Stimulated activated CD4-positive, alpha-beta T cell treated with anti-CD3 and anti-CD28 coated beads, Interleukin-15, amount 100 ng/mL, for 1 hour (primary cell): ENCODE measurements at regions not wholly inside any gene's neighbourhood (a gene's known extent, or its start where the extent isn't known, plus 50 kb on each side); places are given as distances from the start of the nearest gene placed in this dataset.
"Not testable (repeated sequence)": the region's sequence is repeated elsewhere in the genome, so short reads cannot be mapped to it uniquely, and the experiment has no call there.

Experiments
- DNase-seq, 2 donors: peaks; one replicate each; pipeline ENCODE4 v3.0.0-alpha.2; 2020; ENCODE audit warnings: low read depth in 1 of 2, low spot score in 1 of 2

DNA sequence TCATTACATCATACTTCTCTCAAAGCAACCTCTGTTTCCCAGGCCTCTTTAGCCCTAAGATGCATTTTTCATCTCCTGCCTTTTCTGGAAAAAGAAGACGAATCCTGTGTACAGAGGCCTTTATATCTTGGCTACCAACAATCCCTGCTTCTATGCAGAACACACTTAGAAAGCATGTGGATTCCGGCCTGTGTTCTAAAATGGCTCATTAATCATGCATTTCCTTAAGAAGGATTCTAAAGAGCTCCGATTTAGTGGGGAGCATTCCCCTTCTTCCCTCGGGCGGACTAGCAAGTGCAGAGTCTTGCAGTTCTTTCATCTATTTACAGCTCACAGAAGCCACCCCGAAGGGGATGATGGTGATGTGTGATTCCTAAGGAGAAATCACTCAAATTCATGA is 1212.9 kb downstream of the TYW1 start:
- no peak for DNase-seq

DNA sequence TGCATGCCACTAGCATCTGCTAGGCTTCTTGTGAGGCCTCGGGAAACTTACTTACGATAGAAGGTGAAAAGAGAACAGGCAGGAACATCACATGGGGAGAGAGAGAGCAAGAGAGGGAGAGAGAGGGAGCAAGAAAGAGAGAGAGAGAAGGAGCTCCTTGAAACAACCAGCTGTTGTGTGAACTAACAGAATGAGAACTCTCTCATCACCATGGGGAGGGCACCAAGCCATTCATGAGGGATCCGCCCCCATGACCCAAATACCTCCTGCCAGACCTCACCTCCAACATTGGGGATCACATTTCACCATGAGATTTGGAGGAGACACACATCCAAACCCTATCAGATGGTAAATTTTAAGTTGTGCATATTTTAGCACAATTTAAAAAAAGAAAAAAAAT is 1217.2 kb downstream of the TYW1 start:
- no peak for DNase-seq

DNA sequence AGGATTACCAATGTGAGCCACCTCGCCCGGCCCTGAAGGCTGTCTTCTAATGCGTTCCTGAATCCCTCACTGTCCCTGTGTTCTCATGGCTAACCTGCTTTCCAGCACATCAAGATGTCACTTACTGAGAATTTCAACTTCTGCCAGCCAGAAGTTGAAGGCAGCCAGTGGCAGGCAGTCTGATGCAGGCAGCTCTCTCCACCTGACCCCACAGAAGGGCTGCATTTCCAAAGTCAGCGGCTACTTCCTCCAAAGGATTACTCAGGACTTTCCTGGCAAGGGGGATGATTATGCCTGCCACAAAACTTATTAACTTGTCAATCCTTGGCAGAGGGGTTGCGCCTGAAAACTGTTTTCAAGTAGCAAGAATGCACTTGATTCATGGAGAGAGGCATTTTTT is 1219.4 kb downstream of the TYW1 start:
- no peak for DNase-seq

DNA sequence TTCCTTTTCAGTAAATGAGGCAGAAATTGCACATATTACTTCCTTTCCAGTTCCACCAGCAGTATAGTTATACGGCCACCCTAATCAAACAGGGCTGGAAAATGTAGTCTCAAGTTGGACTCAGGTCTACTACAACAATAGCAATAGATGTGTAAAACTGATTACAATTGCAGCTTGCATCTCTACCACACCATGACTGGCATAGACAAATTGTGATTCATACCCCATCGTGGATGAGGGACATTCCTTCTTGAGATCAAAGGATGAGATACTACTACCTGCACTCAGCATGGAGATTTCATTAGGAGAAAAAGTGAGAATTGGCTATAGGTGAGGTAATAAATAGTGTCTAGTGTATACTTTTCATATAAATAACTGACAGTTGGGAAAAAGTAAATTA is 1220.8 kb downstream of the TYW1 start:
- no peak for DNase-seq

DNA sequence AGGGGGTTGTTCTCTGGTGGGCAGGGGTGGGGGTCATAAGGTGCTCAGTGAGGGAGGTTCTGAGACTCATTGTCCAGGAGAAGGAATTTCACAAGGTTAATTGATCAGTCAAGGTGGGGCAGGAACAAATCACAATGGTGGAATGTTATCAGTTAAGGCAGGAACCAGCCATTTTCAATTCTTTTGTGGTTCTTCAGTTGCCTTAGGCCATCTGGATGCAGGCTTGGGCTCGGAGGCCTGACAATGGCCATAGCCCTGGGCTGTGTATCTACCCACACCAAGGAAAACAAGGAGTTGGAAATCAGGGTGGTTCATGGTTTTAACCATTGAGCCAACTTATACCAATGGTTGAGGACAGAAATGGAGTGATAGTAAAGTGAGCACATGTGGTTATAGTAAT is 1221.8 kb downstream of the TYW1 start:
- DNase-seq = no peak

DNA sequence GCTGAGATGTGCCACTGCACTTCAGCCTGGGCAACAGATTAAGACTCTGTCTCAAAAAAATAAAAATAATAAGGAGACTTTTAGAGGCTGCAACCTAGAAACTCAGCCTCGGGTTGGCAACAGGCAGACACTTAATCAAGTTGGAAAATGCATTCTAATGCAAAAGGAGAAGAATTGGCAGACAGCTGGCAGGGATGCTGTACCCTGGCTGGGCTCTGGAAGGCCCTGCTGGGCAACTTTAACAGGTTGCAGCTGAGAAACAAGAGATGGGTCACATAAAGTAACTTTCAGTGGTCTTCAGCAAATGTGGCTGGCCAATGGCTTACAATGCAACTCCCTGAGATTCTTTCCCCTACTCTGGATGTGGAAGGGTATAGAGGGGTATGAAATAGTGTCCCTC is 1225.7 kb downstream of the TYW1 start:
- no peak for DNase-seq

DNA sequence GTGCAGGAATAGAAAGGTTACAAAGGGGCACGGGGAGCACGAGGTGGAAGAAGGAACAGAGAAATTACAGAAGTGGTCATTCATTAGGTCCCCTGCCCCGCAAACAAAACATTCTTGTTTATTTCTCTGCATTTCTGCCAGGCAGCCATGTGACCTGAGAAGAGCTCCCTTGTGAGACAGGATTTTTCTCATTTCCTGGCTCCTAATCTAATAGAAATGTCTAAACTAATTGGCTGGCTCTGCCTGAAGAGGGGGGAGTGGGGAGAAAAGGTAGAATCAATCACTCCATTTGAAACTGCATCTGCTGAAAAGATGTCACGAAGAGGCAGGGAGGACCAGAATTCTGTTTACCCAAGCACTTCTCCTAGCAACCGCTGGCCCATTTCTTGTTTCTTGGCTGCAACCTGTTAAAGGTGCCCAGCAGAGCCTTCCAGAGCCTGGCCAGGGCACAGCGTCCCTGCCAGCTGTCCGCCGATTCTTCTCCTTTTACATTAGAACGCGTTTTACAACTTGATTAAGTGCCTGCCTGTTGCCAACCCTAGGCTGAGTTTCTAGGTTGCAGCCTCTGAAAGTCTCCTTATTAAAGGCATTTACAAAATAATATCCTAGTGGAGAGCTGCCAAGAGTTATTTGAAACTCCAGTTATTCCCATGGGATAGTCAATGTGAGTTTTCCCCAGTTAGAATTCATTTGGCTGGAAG is 1227.6 kb downstream of the TYW1 start:
- DNase-seq = no peak

DNA sequence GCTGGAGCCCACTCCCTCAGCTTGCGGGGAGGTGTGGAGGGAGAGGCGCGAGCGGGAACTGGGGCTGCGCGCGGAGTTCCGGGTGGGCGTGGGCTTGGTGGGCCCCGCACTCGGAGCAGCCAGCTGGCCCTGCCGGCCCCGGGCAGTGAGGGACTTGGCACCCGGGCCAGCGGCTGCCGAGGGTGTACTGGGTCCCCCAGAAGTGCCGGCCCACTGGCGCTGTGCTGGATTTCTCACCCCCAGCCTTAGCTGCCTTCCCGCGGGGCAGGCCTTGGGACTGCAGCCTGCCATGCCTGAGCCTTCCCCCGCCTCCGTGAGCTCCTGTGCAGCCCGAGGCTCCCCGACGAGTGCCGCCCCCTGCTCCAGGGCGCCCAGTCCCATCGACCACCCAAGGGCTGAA is 1234.4 kb downstream of the TYW1 start:
- not testable (repeated sequence) for DNase-seq

DNA sequence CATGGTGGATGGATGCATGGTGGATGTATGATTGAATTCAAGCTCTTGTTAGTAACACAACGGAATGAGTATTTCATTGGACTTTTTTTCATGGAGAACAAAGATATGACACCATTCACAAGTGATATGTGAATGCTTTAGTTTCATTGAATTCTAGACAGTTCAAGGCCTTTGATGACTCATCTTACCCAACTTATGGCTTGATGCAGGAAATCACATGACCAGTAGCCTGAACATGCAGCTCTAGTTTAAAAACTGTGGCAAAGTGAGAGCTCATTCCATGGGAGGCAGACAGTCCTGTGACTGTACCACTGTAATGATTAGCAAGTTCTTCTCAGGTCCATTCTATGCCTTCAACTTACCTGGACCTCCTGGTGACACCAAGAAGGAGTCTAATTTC is 1239.3 kb downstream of the TYW1 start:
- no peak for DNase-seq

DNA sequence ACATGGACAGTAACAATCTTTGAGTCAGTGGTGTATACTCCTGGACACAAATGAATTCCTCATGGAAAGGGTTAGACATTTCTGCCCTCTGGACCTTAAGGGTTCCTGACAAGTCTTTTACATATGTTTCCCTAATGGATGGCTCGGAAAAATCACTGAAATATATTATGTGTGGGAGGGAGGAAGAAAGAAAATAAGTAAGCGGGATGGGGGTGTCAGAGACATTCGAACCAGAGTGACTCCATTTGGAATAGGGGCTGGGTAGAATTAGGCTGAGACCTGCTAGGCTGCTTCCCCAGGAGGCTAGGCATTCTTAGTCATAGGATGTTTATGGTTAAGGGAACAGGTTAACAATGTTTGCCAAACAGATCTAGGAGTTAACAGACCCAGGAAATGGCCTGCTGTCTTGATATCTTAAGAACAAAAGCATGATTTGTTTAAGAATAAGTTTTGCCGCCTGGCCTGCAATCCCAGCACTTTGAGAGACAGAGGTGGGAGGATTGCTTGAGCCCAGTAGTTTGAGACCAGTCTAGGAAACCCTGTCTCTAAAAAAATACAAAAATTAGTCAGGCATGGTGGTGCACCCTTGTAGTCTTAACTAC is 1241.7 kb downstream of the TYW1 start:
- no peak for DNase-seq

DNA sequence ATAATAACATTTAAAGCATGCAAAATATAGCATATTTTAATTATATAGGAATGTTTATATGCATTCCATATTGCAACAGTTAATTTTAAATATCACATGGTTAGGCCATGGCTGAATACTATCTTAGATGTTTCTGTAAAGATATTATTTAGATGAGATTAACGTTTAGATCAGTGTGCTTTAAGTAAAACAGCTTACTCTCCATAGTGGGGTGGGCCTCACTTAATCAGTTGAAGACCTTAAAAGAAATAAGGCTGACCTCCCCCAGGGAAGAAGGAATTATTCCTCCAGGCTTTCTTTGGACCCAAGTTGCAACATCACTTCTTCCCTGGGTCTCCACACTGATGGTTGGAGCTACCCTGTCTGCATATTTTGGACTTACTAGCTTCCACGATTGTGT is 1246.5 kb downstream of the TYW1 start:
- no peak for DNase-seq

DNA sequence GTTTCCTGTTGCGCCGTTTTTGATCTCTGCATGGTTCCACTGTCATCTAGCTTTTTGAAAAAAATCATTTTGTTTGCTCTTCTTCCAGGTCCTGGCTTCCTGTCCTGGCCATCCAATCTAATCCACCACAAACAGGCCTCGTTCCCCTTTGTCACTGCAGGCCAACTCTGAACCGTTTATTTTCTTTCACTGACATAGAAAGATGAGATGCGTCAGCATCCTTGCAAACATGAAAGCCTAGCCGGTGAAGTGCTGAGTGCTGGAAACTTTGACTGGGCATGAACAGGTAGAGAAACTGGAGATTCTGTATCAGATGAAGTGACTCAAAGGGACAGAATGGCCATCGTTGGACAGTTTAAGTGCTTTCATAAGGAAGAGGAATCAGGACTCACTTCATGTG is 1247.8 kb downstream of the TYW1 start:
- no peak for DNase-seq

DNA sequence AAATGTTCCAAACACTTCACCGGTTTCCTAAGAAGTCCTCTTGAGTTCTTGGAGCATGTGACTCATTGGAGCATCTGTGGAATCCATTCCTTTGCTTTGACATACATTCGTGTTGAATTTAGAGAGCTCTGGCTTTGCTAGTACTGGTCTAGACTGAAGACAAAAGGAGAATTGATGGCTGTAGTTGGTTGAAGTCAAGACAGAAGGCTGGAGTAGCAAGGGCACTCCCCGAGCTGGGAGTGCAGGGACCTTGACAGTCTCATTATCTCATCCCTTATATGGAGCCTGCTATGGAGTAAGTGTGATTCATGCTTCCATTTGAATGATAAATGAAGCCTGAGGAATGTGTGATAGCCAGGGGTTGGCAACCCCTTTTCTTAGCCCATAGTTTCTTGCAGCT is 1249.1 kb downstream of the TYW1 start:
- DNase-seq = no peak

DNA sequence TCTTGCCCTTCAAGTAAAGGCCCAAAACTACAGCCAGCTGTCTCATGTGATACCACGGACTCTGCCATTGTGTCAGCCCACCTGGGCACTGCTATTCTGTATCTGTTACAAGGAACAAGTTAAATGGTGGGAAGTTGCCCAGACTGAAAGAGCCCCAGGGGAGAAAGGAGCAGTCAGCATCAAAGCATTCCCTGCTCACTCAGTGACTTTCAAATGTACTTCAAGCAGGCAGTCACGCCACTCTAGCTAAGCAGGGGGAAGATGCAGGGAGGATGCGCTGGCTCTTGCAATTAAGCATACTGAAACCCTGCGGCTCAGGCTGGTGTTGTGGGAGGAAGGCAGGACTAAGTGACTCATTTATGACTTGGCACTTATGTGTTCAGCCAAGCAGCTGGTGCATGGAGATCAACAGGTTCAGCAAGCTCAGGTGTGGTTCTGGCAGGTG is 1249.6 kb downstream of the TYW1 start:
- DNase-seq = no peak

DNA sequence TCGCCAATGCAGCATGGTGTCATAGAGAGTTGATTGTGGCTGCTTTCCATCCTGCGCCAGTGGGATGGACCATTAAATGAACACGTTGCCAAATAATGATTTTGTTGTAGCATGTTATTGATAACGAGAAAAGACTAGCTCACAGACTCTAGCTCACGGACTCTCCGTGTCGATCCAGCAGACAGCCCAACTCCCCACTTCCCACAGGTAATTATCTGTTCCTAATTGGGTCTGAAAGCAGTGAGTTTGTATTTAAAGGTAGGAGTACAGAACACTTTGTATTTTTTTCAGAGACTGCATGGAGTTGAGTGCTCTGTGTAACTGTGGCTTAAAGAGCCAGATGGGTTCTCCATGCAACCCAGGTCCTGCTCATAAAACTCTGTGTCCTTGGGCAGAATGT is 1250.5 kb downstream of the TYW1 start:
- DNase-seq = no peak

DNA sequence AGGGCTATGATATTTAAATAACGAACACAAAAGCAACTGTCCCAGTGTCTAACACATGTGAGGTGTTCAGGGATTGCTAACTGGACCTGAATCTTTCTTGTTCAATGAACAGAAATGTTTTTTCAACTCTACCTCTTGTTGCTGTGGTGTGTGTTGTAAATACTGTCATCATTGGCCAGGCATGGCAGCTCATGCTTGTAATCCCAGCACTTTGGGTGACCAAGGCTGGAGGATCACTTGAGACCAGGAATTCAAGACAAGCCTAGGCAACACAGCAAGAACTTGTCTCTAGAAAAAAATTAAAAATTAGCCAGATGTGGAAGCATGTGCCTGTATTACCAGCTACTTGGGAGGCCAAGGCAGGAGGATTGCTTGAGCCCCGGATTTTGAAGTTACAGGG is 1250.9 kb downstream of the TYW1 start:
- DNase-seq = no peak

DNA sequence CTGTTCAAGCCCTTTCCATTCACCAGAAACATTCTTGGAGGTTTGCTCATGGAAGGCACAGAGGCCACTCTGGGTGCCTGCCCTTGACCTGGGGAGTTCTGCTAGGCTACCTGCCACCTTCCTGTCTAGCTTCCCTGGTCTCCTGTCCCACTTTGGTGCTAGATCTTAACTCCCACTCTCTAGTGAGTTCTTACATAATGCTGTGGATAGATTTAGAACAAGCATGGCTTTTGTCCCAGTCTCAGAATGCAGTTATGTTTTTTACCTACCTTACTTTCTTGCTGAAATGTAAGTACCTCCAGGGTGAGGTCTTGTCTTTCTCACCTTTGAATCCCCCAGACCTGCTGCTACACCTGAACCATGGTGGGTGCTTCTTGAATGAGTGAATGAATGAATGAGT is 1252.3 kb downstream of the TYW1 start:
- DNase-seq = no peak

DNA sequence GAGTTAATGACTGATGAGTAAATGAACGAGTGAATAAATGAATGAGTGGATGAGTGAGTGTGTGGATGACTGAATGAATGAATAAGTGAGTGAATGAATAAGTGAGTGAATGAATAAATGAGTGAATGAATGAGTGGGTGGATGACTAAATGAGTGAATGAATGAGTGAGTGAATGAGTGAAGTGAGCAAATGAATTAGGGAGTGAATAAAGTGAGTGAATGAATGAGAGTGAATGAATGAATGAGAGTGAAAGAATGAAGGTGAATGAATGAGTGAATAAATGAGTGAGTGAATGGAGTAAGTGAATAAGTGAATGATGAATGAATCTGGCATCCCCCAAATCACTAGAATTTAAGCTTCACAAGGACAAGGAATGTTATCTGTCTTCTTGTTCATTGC is 1253.0 kb downstream of the TYW1 start:
- DNase-seq = no peak

DNA sequence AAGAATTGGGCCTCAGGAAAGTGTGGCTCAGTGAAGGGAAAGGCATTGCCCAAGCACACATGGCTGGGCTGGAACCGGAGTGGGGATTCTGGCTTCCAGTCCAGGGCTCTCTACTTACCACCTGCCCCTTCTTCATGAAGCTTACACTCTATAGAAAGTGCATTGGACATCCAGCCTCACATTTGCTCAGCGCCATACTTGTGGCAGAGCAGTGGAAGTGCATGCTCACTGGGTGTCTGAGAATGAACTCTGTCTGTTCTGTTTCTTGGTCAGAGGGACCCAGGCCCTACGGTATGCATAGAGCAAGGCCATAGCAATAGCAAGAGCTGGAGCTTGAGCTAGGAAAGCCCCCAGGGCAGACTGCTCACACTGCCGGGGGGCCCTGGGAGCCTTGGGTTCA is 1253.5 kb downstream of the TYW1 start:
- no peak for DNase-seq

DNA sequence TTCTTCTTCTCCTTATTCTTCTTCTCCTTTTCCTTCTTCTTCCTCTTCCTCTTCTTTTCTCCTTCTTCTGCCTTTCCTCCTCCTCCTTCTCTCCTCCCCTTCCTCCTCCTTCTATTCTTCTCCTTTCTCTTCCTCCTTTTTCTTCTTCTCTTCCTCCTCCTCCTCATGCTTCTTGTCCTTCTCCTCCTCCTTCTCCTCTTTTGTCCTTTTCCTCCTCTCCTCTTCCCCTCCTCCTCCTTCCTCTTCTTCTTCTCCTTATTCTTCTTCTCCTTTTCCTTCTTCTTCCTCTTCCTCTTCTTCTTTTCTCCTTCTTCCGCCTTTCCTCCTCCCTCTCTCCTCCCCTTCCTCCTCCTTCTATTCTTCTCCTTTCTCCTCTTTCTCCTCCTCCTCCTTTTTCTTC is 1258.2 kb downstream of the TYW1 start:
- not testable (repeated sequence) for DNase-seq

DNA sequence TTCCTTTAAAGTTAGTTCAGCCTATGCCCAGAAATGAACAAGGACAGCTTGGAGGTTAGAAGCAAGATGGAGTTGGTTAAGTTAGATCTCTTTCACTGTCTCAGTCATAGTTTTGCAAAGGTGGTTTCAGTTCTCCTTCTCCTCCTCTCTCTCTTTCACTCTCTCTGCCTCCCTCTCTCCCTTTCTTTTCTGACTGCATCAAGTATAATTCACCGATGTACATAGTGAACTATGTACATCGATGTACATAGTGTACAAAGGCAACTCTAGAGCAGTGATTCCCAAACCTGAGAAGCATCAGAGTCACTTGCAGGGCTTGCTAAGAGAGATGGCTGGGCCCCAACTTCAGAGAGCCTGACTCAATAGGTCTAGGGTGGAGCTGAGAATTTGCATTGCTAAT is 1259.7 kb downstream of the TYW1 start:
- DNase-seq = no peak

DNA sequence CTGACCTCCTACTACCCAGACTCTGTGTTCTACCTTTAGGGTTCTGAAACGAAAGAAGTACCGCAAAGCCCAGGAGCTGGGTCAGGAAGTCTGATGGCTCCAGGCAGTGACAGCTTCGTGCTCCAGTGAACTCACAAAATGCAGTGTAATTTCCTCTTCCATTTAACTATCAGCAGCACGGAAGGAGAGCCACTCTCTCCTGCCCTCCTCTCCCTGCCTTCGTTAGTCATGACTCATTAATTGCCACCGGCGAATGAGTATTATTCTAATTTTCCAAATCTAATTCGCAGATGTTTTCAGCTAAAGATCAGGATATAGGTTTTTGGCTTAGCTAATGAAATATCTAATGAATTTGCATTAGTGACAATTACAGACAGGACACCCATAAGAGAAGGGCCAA is 1262.0 kb downstream of the TYW1 start:
- no peak for DNase-seq

DNA sequence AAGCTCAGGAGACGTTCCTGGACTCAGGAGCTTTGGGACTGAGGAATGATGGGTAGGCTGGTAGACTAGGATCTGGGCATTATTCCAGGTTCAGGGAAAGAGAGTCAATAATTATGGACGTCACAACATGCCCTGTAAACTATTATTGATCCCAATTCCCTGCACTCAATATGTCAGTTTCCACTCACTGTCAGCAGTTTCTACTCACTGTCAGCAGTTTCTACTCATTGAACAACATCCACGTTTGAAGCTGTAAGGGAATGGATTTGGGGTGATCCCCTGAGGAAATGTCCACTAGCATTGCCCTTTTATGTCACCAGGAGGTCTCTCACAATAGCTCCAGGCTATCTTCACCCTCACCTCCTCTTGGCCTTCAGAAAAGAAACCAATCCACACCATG is 1268.6 kb downstream of the TYW1 start:
- no peak for DNase-seq
